ENCODE measurements at regions not wholly inside any gene's neighbourhood (a gene's known extent, or its start where the extent isn't known, plus 50 kb on each side); places are given as distances from the start of the nearest gene placed in this dataset.

DNA sequence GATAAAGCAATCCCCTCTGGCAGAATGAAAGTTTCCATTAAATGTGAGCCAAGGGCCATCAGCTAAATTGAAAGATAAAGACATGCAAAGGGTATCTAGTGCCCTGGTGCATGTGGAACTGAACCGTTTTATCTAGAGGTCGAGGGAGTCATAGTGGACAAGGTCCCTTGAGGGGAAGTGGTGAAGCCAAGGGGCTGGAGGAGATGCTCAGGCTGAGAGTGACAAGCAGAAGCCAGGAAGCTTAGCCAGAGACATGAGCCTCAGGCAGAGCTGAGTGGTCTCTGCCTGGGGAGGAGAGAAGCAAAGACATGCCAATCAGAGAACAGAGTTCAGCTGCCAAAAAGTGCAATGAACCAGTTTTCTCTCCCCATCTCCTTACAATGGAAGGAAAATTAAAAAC lies 68.1 kb upstream of the SLC10A2 start:
- H3K4me3 ChIP-seq (ENCODE audit: low read length in 2 of 2) = no peak overlapping the region
- 28 to 32% methylated on average over 2 of the region's 2 CpGs for WGBS, 2 donors
- no peaks in the 10 kb centered on the region for H3K27me3 ChIP-seq (ENCODE audit: control insufficient read depth in 1 of 2, insufficient read depth in 2 of 2, low read length in 1 of 2)
- H3K4me1 ChIP-seq (ENCODE audit: control insufficient read depth in 1 of 2, insufficient read depth in 2 of 2, low read length in 2 of 2) = no peaks in the 10 kb centered on the region
- H3K36me3 ChIP-seq (ENCODE audit: control insufficient read depth in 1 of 2, insufficient read depth in 2 of 2, low read length in 1 of 2) = no peaks in the 10 kb centered on the region
- no peaks in the 10 kb centered on the region for H3K9me3 ChIP-seq (ENCODE audit: control insufficient read depth, low read length)
- ATAC-seq (ENCODE audit: low FRiP score) (no peak), DNase-seq (no peak)
- intact Hi-C loops (cut with DNase I) = no loop called here
- H3K27ac ChIP-seq (ENCODE audit: low read depth in 1 of 2, low read length in 2 of 2) = no peak overlapping the region

- H3K36me3 ChIP-seq (ENCODE audit: control insufficient read depth in 1 of 2, insufficient read depth in 2 of 2, low read length in 1 of 2) = no peaks in the 10 kb centered on the region
- no peaks in the 10 kb centered on the region for H3K27me3 ChIP-seq (ENCODE audit: control insufficient read depth in 1 of 2, insufficient read depth in 2 of 2, low read length in 1 of 2)
- ATAC-seq (ENCODE audit: low FRiP score) (no peak), DNase-seq (no peak)
- H3K27ac ChIP-seq (ENCODE audit: low read depth in 1 of 2, low read length in 2 of 2) = no peak overlapping the region
- intact Hi-C loops (cut with DNase I) = no loop called here
- no peak overlapping the region for H3K4me3 ChIP-seq (ENCODE audit: low read length in 2 of 2)
- no peaks in the 10 kb centered on the region for H3K9me3 ChIP-seq (ENCODE audit: control insufficient read depth, low read length)
- WGBS, 2 donors = 27% methylated on average over 4 of the region's 4 CpGs
- H3K4me1 ChIP-seq (ENCODE audit: control insufficient read depth in 1 of 2, insufficient read depth in 2 of 2, low read length in 2 of 2) = no peaks in the 10 kb centered on the region
Measured at GRCh38 chr13:103133556-103133955, 67.3 kb upstream of the SLC10A2 start.

DNA sequence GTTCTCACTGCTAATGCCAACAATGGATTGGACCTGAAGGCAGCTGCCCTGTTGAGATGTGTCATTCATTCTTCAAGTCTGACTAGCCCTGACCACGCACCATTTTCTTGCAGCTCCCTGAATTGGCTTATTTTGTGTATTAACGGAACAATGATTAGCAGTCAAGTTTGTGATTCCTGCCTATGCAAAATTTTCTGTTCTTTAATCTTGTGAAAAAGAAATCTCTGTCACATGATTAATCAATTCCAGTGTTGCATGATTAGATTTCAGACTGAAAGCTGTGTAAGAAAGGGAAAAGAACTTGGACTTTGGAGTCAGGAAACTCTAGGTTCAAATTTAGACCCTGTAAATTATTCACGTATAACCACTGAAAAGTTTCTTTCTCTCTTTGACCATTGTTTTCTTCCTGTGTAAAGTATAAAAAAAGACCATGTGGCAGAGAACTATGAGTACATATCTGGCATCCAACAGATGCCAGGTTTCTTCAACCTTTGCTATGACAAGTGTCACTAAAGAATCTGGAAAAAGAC lies 64.5 kb upstream of the SLC10A2 start:
- 24 to 35% methylated on average over 3 of the region's 3 CpGs for WGBS, 2 donors
- Histone ChIP-seq H3K4me3 (ENCODE audit: low read length in 2 of 2) (no peak overlapping the region), H3K4me1 (ENCODE audit: control insufficient read depth in 1 of 2, insufficient read depth in 2 of 2, low read length in 2 of 2) (peaks cover 0 to 2% of the 10 kb centered on the region in 2 donors), H3K27ac (ENCODE audit: low read depth in 1 of 2, low read length in 2 of 2) (no peak overlapping the region), H3K36me3 (ENCODE audit: control insufficient read depth in 1 of 2, insufficient read depth in 2 of 2, low read length in 1 of 2) (no peaks in the 10 kb centered on the region), H3K27me3 (ENCODE audit: control insufficient read depth in 1 of 2, insufficient read depth in 2 of 2, low read length in 1 of 2) (no peaks in the 10 kb centered on the region), H3K9me3 (ENCODE audit: control insufficient read depth, low read length) (no peaks in the 10 kb centered on the region)
- intact Hi-C loops (cut with DNase I) = no loop called here
- no peak for ATAC-seq (ENCODE audit: low FRiP score)
- no peak for DNase-seq

DNA sequence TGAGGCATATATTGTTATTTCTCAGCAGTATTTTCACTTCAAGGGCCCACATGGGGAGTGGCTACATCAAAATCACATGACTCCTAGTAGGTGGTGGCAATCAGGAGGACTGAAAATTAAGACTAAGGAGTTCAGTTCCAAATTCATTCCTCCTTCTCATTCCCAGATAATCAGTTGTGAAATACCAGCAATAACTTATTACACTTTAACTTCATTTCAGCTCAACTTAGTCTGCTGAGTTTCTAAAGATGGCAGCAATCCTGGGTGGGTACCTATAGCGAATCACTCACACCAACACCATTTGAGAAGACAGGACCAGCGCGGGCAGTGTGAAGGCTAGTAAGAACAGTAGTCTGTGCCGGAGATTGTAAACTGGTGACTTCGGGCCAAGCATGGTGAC lies 63.9 kb upstream of the SLC10A2 start:
- intact Hi-C loops (cut with DNase I) = no loop called here
- H3K27ac ChIP-seq (ENCODE audit: low read depth in 1 of 2, low read length in 2 of 2) = no peak overlapping the region
- DNase-seq (no peak), ATAC-seq (ENCODE audit: low FRiP score) (no peak)
- H3K4me3 ChIP-seq (ENCODE audit: low read length in 2 of 2) = no peak overlapping the region
- 40 to 43% methylated on average over 5 of the region's 5 CpGs for WGBS, 2 donors
- no peaks in the 10 kb centered on the region for H3K36me3 ChIP-seq (ENCODE audit: control insufficient read depth in 1 of 2, insufficient read depth in 2 of 2, low read length in 1 of 2)
- H3K27me3 ChIP-seq (ENCODE audit: control insufficient read depth in 1 of 2, insufficient read depth in 2 of 2, low read length in 1 of 2) = no peaks in the 10 kb centered on the region
- H3K4me1 ChIP-seq (ENCODE audit: control insufficient read depth in 1 of 2, insufficient read depth in 2 of 2, low read length in 2 of 2) = peaks cover 0 to 2% of the 10 kb centered on the region in 2 donors
- no peaks in the 10 kb centered on the region for H3K9me3 ChIP-seq (ENCODE audit: control insufficient read depth, low read length)

All from aorta (tissue), 5 donors.